ENCODE measurements at regions not wholly inside any gene's neighbourhood (a gene's known extent, or its start where the extent isn't known, plus 50 kb on each side); places are given as distances from the start of the nearest gene placed in this dataset.
"Not testable (repeated sequence)": the region's sequence is repeated elsewhere in the genome, so short reads cannot be mapped to it uniquely, and the experiment has no call there.

DNA sequence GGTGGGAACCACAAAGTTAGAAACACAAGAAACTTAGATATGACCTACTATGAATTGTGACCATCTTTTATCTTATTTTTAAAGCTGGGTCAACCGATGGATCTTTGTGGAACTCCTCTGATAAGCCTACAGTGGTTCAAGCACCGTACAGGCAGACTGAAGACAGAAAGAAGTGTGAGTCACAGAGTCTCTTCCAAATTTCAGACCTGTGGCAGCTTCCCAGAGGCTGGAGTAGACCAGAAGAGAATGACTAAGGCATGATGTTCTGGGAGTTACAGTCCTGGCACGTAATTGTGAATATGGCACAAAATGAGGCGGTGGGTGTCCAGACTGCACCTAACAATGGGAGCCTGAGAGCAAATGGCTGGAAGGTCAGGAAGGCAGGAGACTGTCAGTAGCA is 70.0 kb downstream of the LMO4 start:
- DNase-seq (ENCODE audit: low read depth) = peak; percentile 86

DNA sequence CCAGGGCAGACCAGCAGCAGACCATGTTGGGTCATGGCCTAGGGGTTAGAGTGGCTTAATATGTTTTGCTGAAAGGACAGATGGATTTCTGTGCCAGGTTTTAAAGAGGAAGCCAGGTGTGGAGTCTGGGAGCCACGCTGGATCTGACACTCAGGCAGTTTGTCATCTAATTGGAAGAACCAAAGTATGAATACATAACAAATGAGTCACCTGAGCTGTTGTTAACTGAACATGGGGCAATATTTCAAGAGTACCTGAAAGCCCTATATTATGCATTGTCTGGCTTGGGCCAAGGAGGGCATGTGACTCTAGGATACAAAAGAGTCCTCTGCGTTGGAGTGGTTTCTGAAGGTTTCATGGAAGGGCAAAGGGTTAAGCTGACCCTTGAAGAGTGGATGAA is 70.6 kb downstream of the LMO4 start:
- DNase-seq (ENCODE audit: low read depth) = peak; percentile 70

DNA sequence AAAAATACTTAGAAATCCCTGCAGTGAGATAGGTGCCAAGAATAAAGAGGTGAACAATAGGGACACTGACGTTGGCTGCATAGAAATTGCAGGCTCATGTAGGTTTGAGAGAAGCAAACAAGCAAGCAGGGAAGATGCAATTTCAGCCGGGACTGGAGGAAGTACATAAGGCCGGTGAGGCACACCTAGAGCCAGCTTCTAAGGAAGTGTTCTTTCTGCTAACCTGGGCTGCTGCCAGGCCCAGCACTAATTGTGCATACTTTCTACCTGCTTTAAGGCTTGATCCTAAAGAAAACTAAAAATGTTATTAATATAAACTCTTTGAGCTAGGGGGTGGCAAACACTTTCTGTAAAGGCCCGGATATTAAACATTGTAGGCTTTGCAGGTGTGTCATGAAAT is 71.0 kb downstream of the LMO4 start:
- DNase-seq (ENCODE audit: low read depth) = no peak

DNA sequence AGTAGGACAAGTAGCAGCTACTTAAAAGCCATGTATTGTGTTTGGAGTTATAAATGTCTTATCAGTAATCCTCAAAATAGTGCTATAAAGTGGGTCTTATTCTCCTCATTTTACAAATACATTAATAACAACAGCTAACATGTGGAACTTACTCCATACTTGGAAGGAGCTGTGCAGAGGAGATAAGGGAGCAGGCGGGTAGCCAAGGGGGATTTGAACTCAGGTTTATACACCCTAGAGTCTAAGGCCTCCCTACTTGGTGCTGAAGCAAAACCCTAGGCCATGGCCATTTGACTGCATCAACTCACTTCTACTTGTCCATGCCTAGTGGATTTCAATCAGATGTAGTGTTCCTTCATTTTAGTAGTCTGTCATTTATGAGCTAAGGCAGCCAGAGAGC is 72.1 kb downstream of the LMO4 start:
- no peak for DNase-seq (ENCODE audit: low read depth)

DNA sequence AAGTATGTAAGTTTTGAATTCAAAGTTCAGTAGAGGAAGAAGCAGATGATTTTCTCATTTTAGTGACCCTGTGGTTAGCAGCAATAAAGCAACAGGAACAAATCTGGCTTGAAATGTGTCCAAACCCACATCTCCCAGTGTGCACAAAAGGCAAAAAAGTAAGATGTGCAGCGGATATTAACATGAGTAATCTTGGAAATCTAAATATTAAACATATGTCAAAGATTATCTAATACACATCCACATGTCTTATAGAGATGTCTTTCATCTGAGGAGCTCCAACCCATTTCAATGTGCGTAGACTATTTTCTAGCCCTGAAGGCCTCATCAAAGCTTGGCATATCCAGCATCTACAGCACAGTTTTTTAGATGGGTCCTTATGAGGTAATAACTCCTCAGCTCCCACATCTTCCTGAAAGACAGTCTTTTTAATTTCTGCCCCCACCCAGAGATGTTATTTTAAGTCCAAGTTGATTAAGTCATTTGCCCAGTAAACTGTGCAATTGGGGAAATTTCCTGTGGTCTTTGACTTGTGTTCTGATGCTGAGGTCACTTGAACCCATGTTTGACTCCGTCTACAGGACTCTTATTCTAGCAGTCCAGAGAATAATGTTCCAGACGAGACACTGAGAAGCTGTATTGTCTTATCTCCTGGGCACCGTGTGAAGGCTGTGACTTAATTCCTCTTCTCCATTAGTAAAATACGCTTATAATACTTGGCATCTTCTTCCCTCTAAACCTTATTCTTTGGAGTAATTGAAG is 73.7 kb downstream of the LMO4 start:
- DNase-seq (ENCODE audit: low read depth) = peak; percentile 51

DNA sequence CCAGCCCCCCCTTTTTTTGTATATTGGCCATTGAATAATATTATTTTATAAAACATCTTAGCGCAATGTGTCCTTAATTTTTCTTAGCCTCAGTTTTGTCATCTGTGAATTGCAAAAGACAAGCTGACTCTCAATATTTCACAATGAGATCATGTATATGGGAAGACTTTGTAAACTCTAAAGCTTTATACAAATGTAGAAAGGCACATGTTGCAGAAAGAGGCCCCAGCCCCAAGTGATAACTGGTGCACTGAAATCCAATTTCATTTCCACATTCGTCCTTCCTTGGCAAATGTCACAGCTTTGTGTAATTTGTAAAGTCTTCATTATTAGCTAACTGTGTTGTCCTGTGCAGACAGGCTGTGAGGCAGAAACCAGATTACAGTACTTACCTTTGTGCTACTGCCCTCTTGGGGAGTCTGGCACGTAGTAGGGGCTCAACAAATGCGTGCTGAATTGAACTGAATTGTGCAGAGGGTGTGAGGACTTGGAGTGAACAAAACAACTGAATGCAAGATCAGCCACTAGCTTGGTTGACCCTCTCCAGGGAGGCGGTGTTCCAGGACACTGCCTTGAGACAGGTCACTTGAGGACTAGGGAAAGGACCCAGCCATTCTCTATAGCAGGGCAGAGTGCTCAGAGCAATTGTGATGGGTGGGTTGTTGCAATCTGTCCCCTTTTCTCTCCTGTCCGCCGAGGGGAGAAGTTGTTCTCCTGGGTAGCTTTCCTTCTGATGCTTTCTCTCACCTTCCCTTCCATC is 74.6 kb downstream of the LMO4 start:
- DNase-seq (ENCODE audit: low read depth) = no peak

DNA sequence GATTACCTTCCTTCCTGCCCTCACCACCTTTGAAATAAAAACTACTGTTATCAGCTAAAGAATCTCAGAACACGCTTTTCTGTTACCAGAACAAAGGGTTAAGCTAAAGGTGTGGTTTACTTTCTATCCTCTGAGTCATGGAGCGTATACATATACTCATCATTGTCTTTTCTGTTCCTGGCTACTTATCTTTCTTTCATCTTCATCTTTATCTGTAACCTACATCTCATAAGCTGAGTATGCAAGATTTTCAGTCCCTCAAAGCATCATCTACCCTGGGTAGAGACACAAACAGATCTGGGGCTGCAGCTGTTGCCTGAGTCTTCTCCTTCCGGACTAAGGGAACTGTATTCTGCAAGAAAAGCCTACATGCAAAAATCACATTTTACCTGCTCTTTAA is 75.6 kb downstream of the LMO4 start:
- no peak for DNase-seq (ENCODE audit: low read depth)

DNA sequence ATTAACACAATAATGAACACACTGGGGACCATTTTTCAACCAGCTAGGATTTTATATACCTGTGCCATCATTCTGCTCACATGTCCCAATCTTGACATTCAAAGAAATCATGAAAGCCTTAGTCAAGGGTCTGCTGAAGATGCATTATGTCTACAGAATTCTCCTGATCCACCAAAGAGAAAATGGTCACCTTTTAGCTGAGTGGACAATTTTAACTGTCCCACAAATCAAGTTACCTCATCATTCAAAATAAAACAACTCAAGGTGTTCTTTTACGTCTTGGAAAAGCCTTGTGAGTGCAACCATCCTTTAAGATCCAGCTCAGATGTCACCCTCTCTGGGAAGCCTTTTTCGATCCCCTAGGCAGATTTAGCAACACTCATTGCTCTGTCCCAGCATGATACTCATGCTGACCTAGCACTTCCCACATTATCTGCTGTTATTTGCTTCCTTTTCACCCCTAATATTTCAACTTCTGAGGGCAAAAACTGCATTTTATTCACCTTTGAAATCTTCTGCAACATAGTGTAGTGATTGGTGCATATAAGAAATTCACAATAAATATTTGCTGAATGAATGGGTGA is 80.1 kb downstream of the LMO4 start:
- DNase-seq (ENCODE audit: low read depth) = no peak

DNA sequence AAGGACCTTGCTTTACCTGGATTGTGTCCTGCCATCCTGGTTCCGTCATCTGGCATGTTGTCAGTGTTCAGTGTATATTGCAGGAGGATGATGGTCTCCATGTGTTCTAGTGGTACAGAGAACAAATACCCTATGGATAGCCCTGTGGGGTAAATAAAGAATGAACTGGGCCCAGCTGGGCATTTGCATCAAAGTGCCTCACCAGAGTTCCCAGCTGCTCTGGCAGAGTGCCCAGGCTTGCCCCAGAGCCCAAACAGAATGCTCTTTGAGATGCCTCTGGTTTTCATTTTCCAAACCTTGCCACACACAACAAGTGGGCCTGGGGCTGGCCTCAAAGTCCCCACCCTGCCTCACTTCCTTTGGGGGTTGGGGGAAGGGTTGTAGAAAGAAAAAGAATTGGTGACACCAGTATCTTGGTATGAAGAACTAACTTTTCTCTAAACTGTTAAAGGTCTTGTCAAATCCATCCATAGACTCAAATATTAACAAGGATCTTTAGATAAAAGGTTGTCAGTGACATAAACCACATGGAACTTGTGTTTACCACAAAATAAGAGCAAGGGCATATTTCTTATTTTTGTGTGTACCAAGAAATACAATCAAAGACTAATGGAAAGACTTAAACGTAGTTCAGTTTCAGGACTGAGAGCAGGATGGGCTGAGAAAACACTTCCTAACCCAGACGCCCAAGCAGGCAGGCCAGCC is 82.2 kb downstream of the LMO4 start:
- DNase-seq (ENCODE audit: low read depth) = peak; percentile 42

DNA sequence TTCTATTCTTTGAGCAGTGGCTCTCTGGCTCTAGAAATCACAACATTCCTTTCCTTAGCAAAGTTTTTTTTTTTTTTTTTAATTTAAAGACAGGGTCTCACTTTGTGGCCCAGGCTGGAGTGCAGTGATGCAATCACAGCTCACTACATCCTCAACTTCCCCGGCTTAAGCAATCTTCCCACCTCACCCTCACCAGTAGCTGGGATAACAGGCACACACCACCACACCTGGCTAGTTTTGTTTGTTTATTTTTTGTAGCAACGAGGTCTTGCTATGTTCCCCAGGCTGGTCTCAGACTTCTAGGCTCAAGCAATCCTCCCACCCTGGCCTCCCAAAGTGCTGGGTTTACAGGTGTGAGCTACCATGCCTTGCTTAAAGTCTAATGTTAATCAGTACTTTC is 85.2 kb downstream of the LMO4 start:
- not testable (repeated sequence) for DNase-seq (ENCODE audit: low read depth)

DNA sequence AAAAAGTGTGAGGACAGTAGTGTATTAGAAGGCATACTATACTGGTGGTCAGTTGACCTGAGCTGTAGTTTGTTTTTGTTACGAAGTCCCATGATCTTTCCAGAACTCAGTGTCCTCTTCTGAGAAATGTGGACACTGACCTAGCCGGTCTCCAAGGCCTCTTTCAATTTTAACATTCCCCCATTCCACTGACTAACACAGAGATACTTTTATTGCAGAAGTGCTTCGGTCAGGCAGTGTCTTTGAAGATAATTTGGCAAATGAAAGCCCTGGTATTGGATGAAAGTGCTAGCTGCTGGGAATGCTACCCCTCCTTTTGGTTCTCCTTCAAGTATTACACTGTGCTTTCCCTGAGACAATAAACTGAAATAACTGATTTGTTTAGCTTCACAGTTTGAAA is 89.4 kb downstream of the LMO4 start:
- no peak for DNase-seq (ENCODE audit: low read depth)

DNA sequence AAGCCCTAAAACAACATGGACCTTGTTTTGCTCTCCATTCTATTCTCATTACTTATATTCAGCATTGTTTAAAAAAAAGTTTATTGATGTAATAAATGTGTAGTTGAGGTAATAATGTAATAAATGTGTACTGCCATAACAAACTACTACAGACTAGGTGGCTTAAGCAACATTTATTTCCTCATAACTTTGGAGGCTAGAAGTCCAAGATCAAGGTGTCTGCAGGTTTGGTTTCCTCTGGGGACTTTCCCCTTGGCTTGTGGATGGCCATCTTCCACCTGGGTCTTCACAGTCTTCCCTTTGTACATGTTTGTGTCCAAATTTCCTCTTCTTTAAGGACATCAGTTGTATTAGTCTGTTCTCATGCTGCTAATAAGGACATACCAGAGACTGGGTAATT is 93.1 kb downstream of the LMO4 start:
- no peak for DNase-seq (ENCODE audit: low read depth)

DNA sequence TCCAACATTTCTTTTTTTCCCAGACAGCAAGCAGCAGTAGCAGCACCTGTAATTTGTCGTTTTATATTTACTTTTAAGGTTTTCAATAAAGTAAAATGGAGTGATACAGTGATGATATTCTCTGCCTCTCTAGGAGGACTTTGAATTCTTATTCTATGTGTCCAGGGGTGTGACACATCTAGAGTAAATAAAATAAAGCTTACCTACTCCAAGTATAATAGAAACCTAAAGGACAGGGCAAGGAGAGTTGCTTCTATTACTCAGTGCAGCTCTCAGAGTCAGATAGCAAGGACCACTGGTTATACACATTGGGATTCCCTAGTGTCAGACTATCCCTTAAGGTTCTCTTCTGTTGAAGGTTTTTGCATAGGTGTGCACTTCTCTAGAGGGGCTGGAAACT is 95.9 kb downstream of the LMO4 start:
- DNase-seq (ENCODE audit: low read depth) = no peak

DNA sequence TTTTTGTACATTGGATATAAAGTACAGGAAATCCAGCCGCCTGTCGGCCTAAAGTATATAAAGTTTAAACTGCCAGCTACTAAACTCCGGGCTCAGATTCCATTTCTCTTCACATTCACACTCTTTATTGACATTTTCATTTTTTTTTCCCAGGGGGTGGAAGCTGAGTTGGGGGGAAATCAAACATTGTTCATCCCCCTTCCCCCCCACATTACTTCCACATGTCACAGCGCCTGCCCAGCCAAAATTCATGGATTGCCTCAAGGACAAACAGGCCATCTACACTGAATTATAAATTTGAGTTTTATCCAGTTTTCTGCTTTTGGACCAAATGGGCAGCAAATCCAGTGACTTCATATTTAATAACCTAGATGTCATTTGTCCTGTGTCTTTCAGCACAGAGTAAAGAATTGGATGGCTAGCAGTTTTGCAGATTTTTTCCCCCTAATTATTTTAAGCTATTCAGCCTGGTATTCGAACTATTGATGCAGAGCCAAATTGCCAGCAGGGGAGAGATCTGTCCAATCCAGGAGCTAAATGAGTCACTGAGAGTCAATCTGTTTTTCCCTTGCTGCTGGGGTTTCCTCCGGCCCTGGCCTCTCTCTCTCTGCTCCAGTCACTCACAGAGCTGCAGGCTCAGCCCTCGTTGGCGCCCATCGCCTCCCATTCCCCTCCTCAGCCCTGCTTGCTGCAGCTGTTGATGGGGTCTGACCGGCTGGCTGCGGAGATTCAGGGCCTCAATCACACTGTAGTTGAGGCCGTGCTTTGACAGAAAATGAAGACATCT is 98.0 kb downstream of the LMO4 start:
- peak; percentile 63 for DNase-seq (ENCODE audit: low read depth)

DNA sequence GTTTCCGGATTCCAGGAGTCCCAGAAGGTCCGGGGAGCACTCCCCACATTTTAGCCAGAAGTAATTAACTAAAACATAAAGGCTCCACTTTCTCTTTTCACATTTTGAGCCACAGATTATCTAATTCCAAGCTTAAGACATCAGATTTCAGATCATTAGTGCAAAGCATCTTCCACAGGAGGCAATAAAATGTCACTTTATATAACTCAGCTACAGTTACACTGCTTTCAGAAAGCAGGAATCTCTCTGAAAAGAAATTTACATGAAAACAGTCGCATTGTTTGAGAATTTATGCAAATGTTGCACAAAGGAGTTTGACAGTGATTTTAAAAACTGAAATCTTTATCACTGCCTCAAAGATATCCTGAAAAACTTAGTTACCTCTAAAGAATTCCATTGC is 99.7 kb downstream of the LMO4 start:
- no peak for DNase-seq (ENCODE audit: low read depth)

DNA sequence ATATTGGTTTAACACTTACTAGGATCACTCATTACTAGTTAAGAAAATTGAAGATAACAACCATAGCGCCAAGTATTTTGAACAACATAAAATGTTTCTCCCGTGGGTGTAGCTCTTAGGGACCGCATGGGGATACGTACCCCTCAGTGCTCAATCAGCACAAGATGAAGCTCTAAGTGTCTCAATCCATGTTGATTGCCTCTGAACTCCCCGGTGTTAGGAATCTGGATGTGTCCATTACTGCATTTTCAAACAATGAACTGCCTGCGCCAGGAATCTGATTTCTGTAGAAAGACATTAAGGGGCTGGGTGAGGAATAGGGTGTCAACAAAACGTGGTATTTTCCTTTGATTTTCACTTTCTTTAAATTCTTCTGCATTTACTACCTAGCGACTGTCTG is 100.2 kb downstream of the LMO4 start:
- DNase-seq (ENCODE audit: low read depth) = no peak

DNA sequence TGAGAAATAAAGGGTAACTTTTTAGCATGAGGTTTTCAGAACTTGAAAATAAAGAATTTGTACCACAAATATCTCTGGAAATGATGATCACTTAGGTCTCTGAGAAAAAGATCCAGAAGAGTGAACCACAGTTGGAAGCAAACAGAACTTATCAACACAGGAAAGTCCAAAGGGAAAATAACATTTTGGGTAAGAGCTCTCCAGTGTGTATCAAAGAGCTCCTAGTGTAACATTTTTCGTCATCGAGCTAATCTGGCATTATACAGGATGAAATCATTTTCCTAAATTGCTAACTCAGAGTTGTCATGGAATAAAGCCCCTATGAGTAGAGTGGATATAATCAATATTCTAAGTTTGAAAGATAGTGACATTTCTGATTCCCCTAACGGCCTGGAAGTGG is 104.0 kb downstream of the LMO4 start:
- no peak for DNase-seq (ENCODE audit: low read depth)

DNA sequence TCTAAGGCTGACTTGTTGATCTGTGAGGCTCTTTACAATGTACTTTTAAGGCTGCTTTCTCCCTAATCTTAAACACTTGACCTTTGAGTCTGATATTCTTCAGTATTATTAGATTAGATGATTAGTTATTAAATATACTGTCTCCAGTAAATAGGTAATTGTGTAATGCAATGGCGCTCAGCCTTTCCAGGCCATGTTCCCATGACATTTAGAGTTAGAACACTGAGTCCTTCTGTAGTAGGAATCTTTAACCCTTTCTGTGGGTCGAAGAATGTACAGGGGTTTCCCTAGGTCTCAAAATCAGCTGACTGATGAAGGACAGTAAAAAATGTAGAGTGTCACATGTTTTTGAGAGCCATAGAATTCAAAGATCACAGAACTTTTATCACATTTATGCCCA is 104.4 kb downstream of the LMO4 start:
- DNase-seq (ENCODE audit: low read depth) = not testable (repeated sequence)

DNA sequence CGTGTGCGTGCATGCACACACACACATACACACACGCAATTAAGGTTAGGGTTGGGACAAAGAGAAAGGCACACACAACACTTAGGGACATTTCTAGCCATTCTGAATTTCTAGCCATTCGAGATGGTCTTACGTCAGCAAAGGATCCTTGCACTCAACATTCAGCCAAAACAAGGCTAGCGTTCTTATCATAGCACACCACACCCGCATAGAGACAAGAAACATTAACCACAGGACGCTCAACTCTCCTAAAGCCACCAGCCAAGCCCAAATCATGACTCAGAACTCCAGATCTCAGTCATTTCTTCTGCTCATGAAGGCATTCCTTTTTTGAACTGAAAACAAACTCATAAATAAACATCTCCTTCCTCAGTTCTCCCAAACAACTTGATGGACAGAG is 106.8 kb downstream of the LMO4 start:
- peak; percentile 56 for DNase-seq (ENCODE audit: low read depth)

DNA sequence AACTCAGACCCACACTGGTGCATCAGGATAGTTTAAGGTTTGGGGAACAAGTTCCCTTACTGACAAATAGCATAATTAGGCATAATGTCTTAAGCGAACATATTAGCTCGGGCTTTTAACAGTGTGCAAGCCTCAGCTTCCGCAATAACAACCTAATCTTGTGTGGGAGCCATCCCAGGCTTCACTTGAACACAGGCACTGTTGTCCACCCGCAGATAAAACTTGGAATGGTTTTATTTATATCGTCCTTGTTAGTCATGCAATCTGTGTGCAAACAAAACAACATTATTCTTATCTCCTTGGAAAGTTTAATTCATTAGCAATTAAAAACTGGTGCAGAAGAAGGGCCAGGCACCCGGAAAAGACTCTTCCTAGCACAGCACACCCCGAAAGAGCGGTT is 107.4 kb downstream of the LMO4 start:
- not testable (repeated sequence) for DNase-seq (ENCODE audit: low read depth)

DNA sequence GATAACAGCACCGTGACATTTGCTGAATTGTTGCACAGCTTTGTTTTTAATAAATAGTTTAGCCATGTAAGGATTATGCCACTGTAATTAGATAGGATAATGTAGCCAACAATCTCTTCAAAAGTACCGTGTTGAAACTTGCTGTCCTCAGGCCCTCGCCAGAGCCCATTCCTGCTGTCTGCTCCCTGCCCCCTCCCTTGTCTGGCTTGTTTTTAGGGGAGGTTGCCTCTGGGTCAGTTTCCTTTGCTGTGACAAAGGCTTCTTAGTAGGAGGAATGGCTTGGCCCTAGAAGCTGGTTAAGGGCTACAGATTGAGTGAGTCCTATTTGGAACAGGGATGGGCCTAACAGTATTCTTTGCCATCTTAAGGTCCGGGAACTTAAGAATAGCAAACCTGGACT is 107.9 kb downstream of the LMO4 start:
- DNase-seq (ENCODE audit: low read depth) = no peak
